Heart left ventricle (tissue), 13 donors: ENCODE measurements at regions not wholly inside any gene's neighbourhood (a gene's known extent, or its start where the extent isn't known, plus 50 kb on each side); places are given as distances from the start of the nearest gene placed in this dataset.

Experiments used
- POLR2A ChIP-seq, 2 donors: fragments of 450-650 bp; IDR thresholded peaks; one replicate each; pipeline ENCODE4 v1.6.1; 2017; ENCODE audit warnings: antibody characterized with exemption in 2 of 2, mild to moderate bottlenecking in 2 of 2, moderate library complexity in 2 of 2
- TF ChIP-seq, protein P1 (sequence below), 12 donors: fragments of 200-600 bp; sonication (generic) in 4 of 12; IDR thresholded peaks; one replicate each; pipeline versions ENCODE4 v1.5.0 to v1.8.0; 2018 to 2022; ENCODE audit warnings: antibody characterized with exemption in 12 of 12, mild to moderate bottlenecking in 5 of 12
- donor health status: ischemic (EF 13 %, LVEDD 7.1; RV severe dilation, severe dysfunction).
- donor health status: DM: no; HTN: yes; CAD: no.
- donor health status: DM: no; HTN: no; CAD: no.
- donor health status: ischemic (EF 25% LVEDD 6.9; RV normal size, moderate dysfunction).
- donor health status: ischemic (EF 25% LVEDD 5.7; RV mildly dilated, moderate dysfunction).
- donor health status: ischemic (EF 35%, LVEDD 5.7; RV mildly dilated, moderate dysfunction).
- donor health status: nonischemic (EF 11% LVEDD 7.7; RV severe dilation, severe dysfunction).
- donor health status: DM: yes; HTN: yes; CAD: no.
- donor health status: PGD.
- donor health status: ischemic (EF 29% LVEDD 5.4; RV normal size, mild dysfunction).
- donor health status: nonischemic (EF 23%, LVEDD 6.1; RV moderate dilation, normal function).

DNA sequence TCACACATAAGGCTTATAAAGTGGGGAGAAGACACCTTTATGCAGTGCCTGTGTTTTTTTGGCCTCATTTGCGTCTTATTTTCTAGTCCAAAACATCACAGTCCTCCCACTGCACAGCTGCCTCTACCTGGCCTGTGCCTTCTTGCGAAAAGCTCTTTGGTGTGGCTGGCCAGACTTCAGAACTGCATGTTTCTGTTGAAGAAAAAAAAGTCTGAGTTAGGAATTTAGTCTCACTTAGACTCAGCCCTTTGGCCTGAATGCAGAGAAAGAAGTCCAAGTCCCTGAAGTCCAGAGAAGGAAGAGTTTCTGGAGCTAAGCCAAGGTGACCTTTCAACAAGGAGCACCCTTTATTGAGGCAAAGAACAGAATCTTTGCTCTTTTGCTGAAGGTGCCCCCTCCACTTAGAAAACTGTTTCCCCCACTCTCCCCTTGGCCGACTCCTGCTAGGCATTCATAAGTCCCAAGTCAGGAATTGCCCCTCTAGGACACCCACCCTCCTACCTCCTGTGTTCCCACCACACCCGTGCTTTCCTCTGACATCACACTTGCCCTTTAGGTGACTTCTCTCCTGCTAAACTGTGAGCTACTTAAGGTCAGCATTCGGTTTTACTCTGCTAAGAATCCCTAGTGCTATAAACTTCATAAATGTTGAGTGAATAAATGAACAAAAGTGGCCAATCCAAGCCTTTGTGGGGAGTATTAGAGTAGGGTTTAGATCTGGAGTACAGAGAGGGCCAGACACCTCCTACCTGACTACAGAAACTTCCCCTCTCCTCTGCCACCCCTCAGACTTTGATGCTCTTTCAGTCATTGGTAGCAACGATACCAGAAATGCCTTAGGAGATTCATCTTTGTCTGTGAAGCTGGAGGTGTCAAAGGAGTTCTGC lies 226.8 kb downstream of the LACC1 start:
- TF ChIP-seq, protein P1, sequence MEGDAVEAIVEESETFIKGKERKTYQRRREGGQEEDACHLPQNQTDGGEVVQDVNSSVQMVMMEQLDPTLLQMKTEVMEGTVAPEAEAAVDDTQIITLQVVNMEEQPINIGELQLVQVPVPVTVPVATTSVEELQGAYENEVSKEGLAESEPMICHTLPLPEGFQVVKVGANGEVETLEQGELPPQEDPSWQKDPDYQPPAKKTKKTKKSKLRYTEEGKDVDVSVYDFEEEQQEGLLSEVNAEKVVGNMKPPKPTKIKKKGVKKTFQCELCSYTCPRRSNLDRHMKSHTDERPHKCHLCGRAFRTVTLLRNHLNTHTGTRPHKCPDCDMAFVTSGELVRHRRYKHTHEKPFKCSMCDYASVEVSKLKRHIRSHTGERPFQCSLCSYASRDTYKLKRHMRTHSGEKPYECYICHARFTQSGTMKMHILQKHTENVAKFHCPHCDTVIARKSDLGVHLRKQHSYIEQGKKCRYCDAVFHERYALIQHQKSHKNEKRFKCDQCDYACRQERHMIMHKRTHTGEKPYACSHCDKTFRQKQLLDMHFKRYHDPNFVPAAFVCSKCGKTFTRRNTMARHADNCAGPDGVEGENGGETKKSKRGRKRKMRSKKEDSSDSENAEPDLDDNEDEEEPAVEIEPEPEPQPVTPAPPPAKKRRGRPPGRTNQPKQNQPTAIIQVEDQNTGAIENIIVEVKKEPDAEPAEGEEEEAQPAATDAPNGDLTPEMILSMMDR (IDR thresholded peaks at IDR 0.05) = no peak
- no peak for TF ChIP-seq POLR2A (IDR thresholded peaks at IDR 0.05)
